Lower leg skin (tissue), 3 donors: ENCODE measurements at regions not wholly inside any gene's neighbourhood (a gene's known extent, or its start where the extent isn't known, plus 50 kb on each side); places are given as distances from the start of the nearest gene placed in this dataset.

Experiments used
- POLR2A ChIP-seq, 2 donors: fragments of 450-650 bp; IDR thresholded peaks; one replicate each; pipeline ENCODE4 v1.6.1; 2016 to 2017; ENCODE audit warnings: antibody characterized with exemption in 2 of 2, mild to moderate bottlenecking in 1 of 2, moderate library complexity in 1 of 2
- TF ChIP-seq, protein P1 (sequence below), 3 donors: fragments of 450-650 bp; IDR thresholded peaks; one replicate each; pipeline ENCODE4 v1.5.1; 2016; ENCODE audit warnings: antibody characterized with exemption in 3 of 3, mild to moderate bottlenecking in 3 of 3, moderate library complexity in 2 of 3

DNA sequence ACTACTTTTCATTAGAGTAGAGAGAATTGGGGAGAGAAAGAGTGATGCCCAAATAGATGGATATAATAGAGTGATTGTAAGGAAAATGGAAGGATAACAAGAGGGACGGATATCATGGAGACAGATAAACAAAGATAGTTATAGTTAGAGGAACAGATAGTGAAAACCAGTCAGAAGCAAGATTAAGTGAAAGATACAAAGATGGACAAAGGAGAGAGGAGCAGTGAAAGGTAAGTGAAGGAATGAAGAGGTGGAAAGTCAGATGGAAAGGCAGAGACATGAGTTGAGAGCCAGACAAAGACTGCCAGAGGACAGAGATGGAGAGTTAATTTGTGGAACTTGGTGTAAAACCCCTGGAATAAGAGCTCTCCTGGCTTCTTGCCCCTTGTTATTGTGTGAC, 59.2 kb upstream of the CISTR start:
- no peak for TF ChIP-seq POLR2A (IDR thresholded peaks at IDR 0.05)
- TF ChIP-seq, protein P1, sequence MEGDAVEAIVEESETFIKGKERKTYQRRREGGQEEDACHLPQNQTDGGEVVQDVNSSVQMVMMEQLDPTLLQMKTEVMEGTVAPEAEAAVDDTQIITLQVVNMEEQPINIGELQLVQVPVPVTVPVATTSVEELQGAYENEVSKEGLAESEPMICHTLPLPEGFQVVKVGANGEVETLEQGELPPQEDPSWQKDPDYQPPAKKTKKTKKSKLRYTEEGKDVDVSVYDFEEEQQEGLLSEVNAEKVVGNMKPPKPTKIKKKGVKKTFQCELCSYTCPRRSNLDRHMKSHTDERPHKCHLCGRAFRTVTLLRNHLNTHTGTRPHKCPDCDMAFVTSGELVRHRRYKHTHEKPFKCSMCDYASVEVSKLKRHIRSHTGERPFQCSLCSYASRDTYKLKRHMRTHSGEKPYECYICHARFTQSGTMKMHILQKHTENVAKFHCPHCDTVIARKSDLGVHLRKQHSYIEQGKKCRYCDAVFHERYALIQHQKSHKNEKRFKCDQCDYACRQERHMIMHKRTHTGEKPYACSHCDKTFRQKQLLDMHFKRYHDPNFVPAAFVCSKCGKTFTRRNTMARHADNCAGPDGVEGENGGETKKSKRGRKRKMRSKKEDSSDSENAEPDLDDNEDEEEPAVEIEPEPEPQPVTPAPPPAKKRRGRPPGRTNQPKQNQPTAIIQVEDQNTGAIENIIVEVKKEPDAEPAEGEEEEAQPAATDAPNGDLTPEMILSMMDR (IDR thresholded peaks at IDR 0.05), result no peak
